ENCODE measurements at regions not wholly inside any gene's neighbourhood (a gene's known extent, or its start where the extent isn't known, plus 50 kb on each side); places are given as distances from the start of the nearest gene placed in this dataset.

GRCh38 chr1:181169281-181169865 is 80.9 kb downstream of the IER5 start:
- no peak for TF ChIP-seq POLR2AphosphoS5 (IDR thresholded peaks at IDR 0.05)
- TF ChIP-seq POLR2A (IDR thresholded peaks at IDR 0.05), result no peak
- TF ChIP-seq CTCF (IDR thresholded peaks at IDR 0.05), result no peak

All from gastroesophageal sphincter (tissue), 3 donors.